Lower lobe of right lung (tissue), 2 donors: ENCODE measurements at regions not wholly inside any gene's neighbourhood (a gene's known extent, or its start where the extent isn't known, plus 50 kb on each side); places are given as distances from the start of the nearest gene placed in this dataset.

Experiments used
- ATAC-seq, 2 donors: fragments of 200-7000 bp; cut with Tn5 transposase; one replicate each; pipeline ENCODE4 v1.9.1; 2020 to 2022; ENCODE audit warnings: mild to moderate bottlenecking in 2 of 2, moderate library complexity in 2 of 2
- DNase-seq: peaks from one replicate; pipeline ENCODE4 v3.0.0-alpha.2; 2020
- H3K27ac ChIP-seq: fragments of 200-600 bp; one replicate; pipeline ENCODE4 v1.8.0; 2022
- H3K27me3 ChIP-seq: fragments of 200-600 bp; one replicate; pipeline ENCODE4 v1.8.0; 2022; ENCODE audit warnings: low read depth
- H3K36me3 ChIP-seq: fragments of 200-600 bp; one replicate; pipeline ENCODE4 v1.8.0; 2022; ENCODE audit warnings: mild to moderate bottlenecking
- H3K4me1 ChIP-seq: fragments of 200-600 bp; one replicate; pipeline ENCODE4 v1.8.0; 2022
- H3K4me3 ChIP-seq: fragments of 200-600 bp; one replicate; pipeline ENCODE4 v1.8.0; 2022; ENCODE audit warnings: mild to moderate bottlenecking
- H3K9me3 ChIP-seq: fragments of 200-600 bp; one replicate; pipeline ENCODE4 v1.8.0; 2022
- CTCF ChIP-seq: fragments of 200-600 bp; IDR thresholded peaks from one replicate; pipeline ENCODE4 v1.8.0; 2022; ENCODE audit warnings: antibody characterized with exemption, mild to moderate bottlenecking
- intact Hi-C: fragments of 100-400 bp; cut with DNase I; formaldehyde crosslinking; loops from one replicate; pipeline ENCODE4 v1.11.0; 2022
- donor health status: DM: no; HTN: yes; CAD: no; lungs with severe emphysema.

GRCh38 chr11:28582506-28582905 is 474.3 kb downstream of the METTL15 start:
- no peak overlapping the region for H3K4me3 ChIP-seq

GRCh38 chr11:28581286-28582242 is 473.4 kb downstream of the METTL15 start:
- no peak for TF ChIP-seq CTCF
- DNase-seq (no peak), ATAC-seq (no peak)
- no peaks in the 10 kb centered on the region for H3K27me3 ChIP-seq
- no peaks in the 10 kb centered on the region for H3K9me3 ChIP-seq
- H3K4me3 ChIP-seq: no peak overlapping the region
- no peaks in the 10 kb centered on the region for H3K4me1 ChIP-seq
- no peak overlapping the region for H3K27ac ChIP-seq
- no peaks in the 10 kb centered on the region for H3K36me3 ChIP-seq
- intact Hi-C loops: no loop called here

More at GRCh38 chr11:28582506-28582905, 474.3 kb downstream of the METTL15 start:
- H3K27me3 ChIP-seq: no peaks in the 10 kb centered on the region
- DNase-seq: no peak
- TF ChIP-seq CTCF: no peak
- intact Hi-C loops: no loop called here
- H3K4me1 ChIP-seq: no peaks in the 10 kb centered on the region
- H3K36me3 ChIP-seq: no peaks in the 10 kb centered on the region
- H3K9me3 ChIP-seq: no peaks in the 10 kb centered on the region
- ATAC-seq: no peak
- H3K27ac ChIP-seq: no peak overlapping the region

GRCh38 chr11:28571371-28571770 is 463.2 kb downstream of the METTL15 start:
- no peak for ATAC-seq

GRCh38 chr11:28569106-28569505 is 460.9 kb downstream of the METTL15 start:
- no peaks in the 10 kb centered on the region for H3K27me3 ChIP-seq
- no peak for ATAC-seq
- no peak overlapping the region for H3K4me3 ChIP-seq
- H3K9me3 ChIP-seq: no peaks in the 10 kb centered on the region
- H3K4me1 ChIP-seq: no peaks in the 10 kb centered on the region
- H3K36me3 ChIP-seq: no peaks in the 10 kb centered on the region
- intact Hi-C loops: no loop called here
- H3K27ac ChIP-seq: no peak overlapping the region
- DNase-seq: no peak
- TF ChIP-seq CTCF: no peak

More at GRCh38 chr11:28571371-28571770, 463.2 kb downstream of the METTL15 start:
- Histone ChIP-seq H3K36me3 (no peaks in the 10 kb centered on the region), H3K4me3 (no peak overlapping the region), H3K27me3 (no peaks in the 10 kb centered on the region), H3K9me3 (no peaks in the 10 kb centered on the region), H3K4me1 (no peaks in the 10 kb centered on the region), H3K27ac (no peak overlapping the region)
- no peak for TF ChIP-seq CTCF
- no peak for DNase-seq
- intact Hi-C loops: no loop called here

- no peaks in the 10 kb centered on the region for H3K36me3 ChIP-seq
- no peak overlapping the region for H3K27ac ChIP-seq
- H3K4me3 ChIP-seq: no peak overlapping the region
- H3K4me1 ChIP-seq: no peaks in the 10 kb centered on the region
- no peaks in the 10 kb centered on the region for H3K9me3 ChIP-seq
- DNase-seq: peak; percentile 37
- H3K27me3 ChIP-seq: no peaks in the 10 kb centered on the region
- peak; percentile 75 to 85 for ATAC-seq
- intact Hi-C loops: no loop called here
- no peak for TF ChIP-seq CTCF
Measured at GRCh38 chr11:28566339-28567089, 458.3 kb downstream of the METTL15 start.
